H1 (cell line): ENCODE measurements at regions not wholly inside any gene's neighbourhood (a gene's known extent, or its start where the extent isn't known, plus 50 kb on each side); places are given as distances from the start of the nearest gene placed in this dataset.

Experiments used
- CTCF ChIA-PET: fragments of 300-600 bp; sonication (Branson Sonifier 250); formaldehyde crosslinking; loops from one replicate; lab custom pipeline; 2021; ENCODE audit not compliant: partially characterized antibody; lab: Charles Lee
- POLR2A ChIA-PET: fragments of 300-600 bp; sonication (Branson Sonifier 250); formaldehyde crosslinking; loops from one replicate; lab custom pipeline; 2021; ENCODE audit warnings: inconsistent platforms; ENCODE audit not compliant: partially characterized antibody; lab: Charles Lee
- DNase-seq, 2 experiments: peaks; one replicate each; pipeline versions ENCODE4 v3.0.0 to v3.0.0-alpha.2; 2010 to 2022; ENCODE audit warnings: low spot score in 2 of 2, low read depth in 1 of 2, mixed read lengths in 1 of 2
- FAIRE-seq: peaks from 2 replicates; lab custom pipeline; 2011; peaks lifted over from hg19 to GRCh38; lab: Jason Lieb, UNC
- H2AFZ ChIP-seq: 2 replicates; pipeline ENCODE4 v1.8.1; 2012; ENCODE audit warnings: low read length, inconsistent platforms
- H2AK5ac ChIP-seq: 2 replicates; pipeline ENCODE4 v1.6.1; 2013; ENCODE audit warnings: low read depth, low read length
- H2BK120ac ChIP-seq: replicated peaks from 2 replicates; pipeline ENCODE3; 2013; ENCODE audit warnings: low read depth, low read length, inconsistent platforms
- H2BK12ac ChIP-seq: 2 replicates; pipeline ENCODE4 v1.6.1; 2013; ENCODE audit warnings: low read depth, low read length
- H2BK15ac ChIP-seq: 2 replicates; pipeline ENCODE4 v1.6.1; 2013; ENCODE audit warnings: low read length
- H2BK20ac ChIP-seq: 2 replicates; pipeline ENCODE4 v1.6.1; 2013; ENCODE audit warnings: low read length
- H2BK5ac ChIP-seq: 2 replicates; pipeline ENCODE4 v1.6.1; 2013; ENCODE audit warnings: low read depth, low read length
- H3K14ac ChIP-seq: 2 replicates; pipeline ENCODE4 v1.6.1; 2013; ENCODE audit warnings: inconsistent platforms; ENCODE audit not compliant: insufficient read length
- H3K18ac ChIP-seq: 2 replicates; pipeline ENCODE4 v1.6.1; 2013; ENCODE audit warnings: low read length; ENCODE audit errors: extremely low read depth
- H3K23ac ChIP-seq: 2 replicates; pipeline ENCODE4 v1.6.1; 2013; ENCODE audit warnings: inconsistent platforms; ENCODE audit not compliant: insufficient read length
- H3K23me2 ChIP-seq: 2 replicates; pipeline ENCODE4 v1.6.1; 2013; ENCODE audit warnings: low read depth, low read length
- H3K27ac ChIP-seq: 2 replicates; pipeline ENCODE4 v1.6.1; 2011; ENCODE audit warnings: low read depth, low read length, inconsistent platforms
- H3K27me3 ChIP-seq, 4 experiments: replicated peaks in 1 of 4; 1 replicate in 1 of 4; 2 replicates in 3 of 4; pipeline versions ENCODE4 v1.6.1 to v1.8.1; 2011 to 2013; ENCODE audit warnings: low read length in 3 of 4, mild to moderate bottlenecking in 3 of 4, inconsistent platforms in 2 of 4, mixed read lengths in 2 of 4, moderate library complexity in 1 of 4; ENCODE audit not compliant: control insufficient read depth in 3 of 4, insufficient read depth in 3 of 4; ENCODE audit errors: extremely low read depth in 1 of 4
- H3K36me3 ChIP-seq, 4 experiments: 2 replicates each; pipeline versions ENCODE4 v1.6.1 to v1.8.1; 2011 to 2013; ENCODE audit warnings: mild to moderate bottlenecking in 4 of 4, low read length in 3 of 4, moderate library complexity in 2 of 4, control low read depth in 1 of 4, inconsistent platforms in 1 of 4; ENCODE audit not compliant: insufficient read depth in 4 of 4, control insufficient read depth in 2 of 4
- H3K4ac ChIP-seq: replicated peaks from 2 replicates; pipeline ENCODE3; 2013; ENCODE audit warnings: low read length, low read depth, mixed read lengths, inconsistent platforms; ENCODE audit not compliant: insufficient read length
- H3K4me1 ChIP-seq, 4 experiments: replicated peaks in 1 of 4; 1 replicate in 1 of 4; 2 replicates in 3 of 4; pipeline versions ENCODE4 v1.6.1 to v1.8.1; 2011 to 2013; ENCODE audit warnings: low read length in 3 of 4, inconsistent platforms in 2 of 4, mixed read lengths in 1 of 4; ENCODE audit not compliant: insufficient read depth in 4 of 4, control insufficient read depth in 3 of 4
- H3K4me2 ChIP-seq, 2 experiments: 2 replicates each; pipeline versions ENCODE4 v1.6.1 to v1.8.1; 2011 to 2013; ENCODE audit warnings: low read depth in 2 of 2, low read length in 2 of 2, control low read depth in 1 of 2, inconsistent platforms in 1 of 2, mild to moderate bottlenecking in 1 of 2; ENCODE audit not compliant: insufficient read depth in 1 of 2
- H3K4me3 ChIP-seq, 4 experiments: fragments of 200-600, 300-600 bp in 1 of 4; sonication (generic), shearing (Covaris generic), sonication (Bioruptor Twin) in 1 of 4; 2 replicates each; pipeline versions ENCODE4 v1.5.1 to v1.8.1; 2011 to 2016; ENCODE audit warnings: low read length in 4 of 4, low read depth in 3 of 4, control low read depth in 2 of 4, inconsistent platforms in 2 of 4, mild to moderate bottlenecking in 2 of 4, mixed read lengths in 1 of 4, moderate library complexity in 1 of 4; ENCODE audit not compliant: insufficient read depth in 2 of 4; ENCODE audit errors: extremely low read depth in 1 of 4
- H3K56ac ChIP-seq: replicated peaks from 2 replicates; pipeline ENCODE3; 2013; ENCODE audit warnings: low read depth, mild to moderate bottlenecking, mixed read lengths, low read length, inconsistent platforms; ENCODE audit not compliant: insufficient read length
- H3K79me1 ChIP-seq: 2 replicates; pipeline ENCODE4 v1.6.1; 2013; ENCODE audit warnings: low read depth, low read length, control low read depth
- H3K79me2 ChIP-seq, 2 experiments: 2 replicates each; pipeline versions ENCODE4 v1.6.1 to v1.8.1; 2012 to 2013; ENCODE audit warnings: low read length in 2 of 2, mild to moderate bottlenecking in 2 of 2, inconsistent platforms in 1 of 2; ENCODE audit not compliant: insufficient read depth in 2 of 2, control insufficient read depth in 1 of 2
- H3K9ac ChIP-seq, 4 experiments: replicated peaks in 1 of 4; 1 replicate in 1 of 4; 2 replicates in 3 of 4; pipeline versions ENCODE4 v1.6.1 to v1.8.1; 2011 to 2013; ENCODE audit warnings: low read depth in 3 of 4, low read length in 3 of 4, control low read depth in 2 of 4, mild to moderate bottlenecking in 2 of 4, moderate library complexity in 2 of 4, inconsistent platforms in 1 of 4; ENCODE audit errors: extremely low read depth in 1 of 4
- H3K9me3 ChIP-seq, 2 experiments: 2 replicates each; pipeline versions ENCODE4 v1.6.1 to v1.8.1; 2012 to 2013; ENCODE audit warnings: mild to moderate bottlenecking in 2 of 2, moderate library complexity in 2 of 2, control low read depth in 1 of 2, inconsistent platforms in 1 of 2, low read depth in 1 of 2, low read length in 1 of 2, mixed read lengths in 1 of 2; ENCODE audit not compliant: insufficient read depth in 2 of 2
- H4K20me1 ChIP-seq, 2 experiments: replicated peaks in 1 of 2; 2 replicates each; pipeline versions ENCODE3 to v1.8.1; 2011 to 2013; ENCODE audit warnings: inconsistent platforms in 2 of 2, low read length in 2 of 2, mild to moderate bottlenecking in 1 of 2; ENCODE audit not compliant: insufficient read depth in 2 of 2, control insufficient read depth in 1 of 2
- H4K5ac ChIP-seq: 2 replicates; pipeline ENCODE4 v1.6.1; 2013; ENCODE audit warnings: low read length, low read depth, mixed read lengths, inconsistent platforms; ENCODE audit not compliant: insufficient read length
- H4K8ac ChIP-seq: 2 replicates; pipeline ENCODE4 v1.8.0; 2013; ENCODE audit warnings: mild to moderate bottlenecking, moderate library complexity, low read length, inconsistent platforms; ENCODE audit not compliant: insufficient read depth; ENCODE audit errors: extremely low read depth
- H4K91ac ChIP-seq: replicated peaks from 2 replicates; pipeline ENCODE3; 2013; ENCODE audit warnings: low read length, mixed read lengths, inconsistent platforms; ENCODE audit not compliant: insufficient read length
- GABPA ChIP-seq: IDR thresholded peaks from 2 replicates; pipeline ENCODE4 v1.6.1; 2011; ENCODE audit warnings: mild to moderate bottlenecking, low read length, moderate library complexity, borderline replicate concordance; ENCODE audit not compliant: insufficient read depth
- KDM1A ChIP-seq: fragments of 200-600, 300-600 bp; sonication (generic); IDR thresholded peaks from 2 replicates; pipeline ENCODE4 v1.7.1; 2016; ENCODE audit warnings: mild to moderate bottlenecking, low read length, borderline replicate concordance
- KDM5A ChIP-seq: fragments of 200-600 bp; IDR thresholded peaks from 2 replicates; pipeline ENCODE4 v1.7.1; 2012; ENCODE audit warnings: mild to moderate bottlenecking, low read length, inconsistent platforms, mixed read lengths
- NANOG ChIP-seq: IDR thresholded peaks from 2 replicates; pipeline ENCODE4 v1.6.1; 2011; ENCODE audit warnings: low read length, low read depth, mild to moderate bottlenecking, inconsistent platforms; ENCODE audit not compliant: insufficient read depth, poor library complexity, severe bottlenecking
- RXRA ChIP-seq: IDR thresholded peaks from 2 replicates; pipeline ENCODE4 v1.6.1; 2011; ENCODE audit warnings: low read depth, mild to moderate bottlenecking, low read length, moderate library complexity; ENCODE audit not compliant: insufficient read depth
- USF2 ChIP-seq: IDR thresholded peaks from 2 replicates; pipeline ENCODE4 v1.6.1; 2011; ENCODE audit warnings: low read length, improper control_type of control experiment
- ZNF274 ChIP-seq: IDR thresholded peaks from 2 replicates; pipeline ENCODE4 v1.7.0; 2012; ENCODE audit warnings: low read length, borderline replicate concordance; ENCODE audit errors: extremely low read depth

- no peaks in the 10 kb centered on the region for H3K27me3 ChIP-seq
- no peak overlapping the region for H3K4ac ChIP-seq
- no peak overlapping the region for H3K56ac ChIP-seq
- TF ChIP-seq USF2 = no peak
- no peak for TF ChIP-seq NANOG
- no peak for TF ChIP-seq RXRA
- no peak for TF ChIP-seq KDM1A
- TF ChIP-seq GABPA = no peak
- no peak for TF ChIP-seq ZNF274
- no peak for TF ChIP-seq KDM5A
- peaks cover 0 to 2% (median 0%) of the 10 kb centered on the region in 4 experiments; a peak in 1 of 7 replicates for H3K4me1 ChIP-seq
- H3K79me1 ChIP-seq = no peaks in the 10 kb centered on the region
- H3K18ac ChIP-seq = no peak overlapping the region
- no peak overlapping the region for H2BK12ac ChIP-seq
- POLR2A ChIA-PET = no interaction called here
- CTCF ChIA-PET = interaction anchor here (0.5 kb wide), 1 partner anchor 640 kb away, joined by 3 read pairs; no protein-coding TSS in a partner anchor
- no peak overlapping the region for H3K4me2 ChIP-seq
- DNase-seq (no peak), FAIRE-seq (no peak)
- H2BK5ac ChIP-seq = no peak overlapping the region
- H3K36me3 ChIP-seq = no peaks in the 10 kb centered on the region
- no peak overlapping the region for H2BK120ac ChIP-seq
- H2AFZ ChIP-seq = no peak overlapping the region
- no peak overlapping the region for H4K8ac ChIP-seq
- no peak overlapping the region for H3K14ac ChIP-seq
- H3K27ac ChIP-seq = no peak overlapping the region
- H3K23ac ChIP-seq = no peak overlapping the region
- H2BK15ac ChIP-seq = no peak overlapping the region
- no peak overlapping the region for H3K4me3 ChIP-seq
- no peaks in the 10 kb centered on the region for H3K79me2 ChIP-seq
- no peak overlapping the region for H4K5ac ChIP-seq
- no peak overlapping the region for H2BK20ac ChIP-seq
- no peaks in the 10 kb centered on the region for H3K23me2 ChIP-seq
- peaks cover 0 to 7% of the 10 kb centered on the region in 2 experiments; a peak in 1 of 4 replicates for H3K9me3 ChIP-seq
- H2AK5ac ChIP-seq = no peak overlapping the region
- H4K91ac ChIP-seq = no peak overlapping the region
- no peaks in the 10 kb centered on the region for H4K20me1 ChIP-seq
- H3K9ac ChIP-seq = no peak overlapping the region
Observed at GRCh38 chr3:55252921-55253320, 234.2 kb downstream of the WNT5A start.
